ENCODE measurements at regions not wholly inside any gene's neighbourhood (a gene's known extent, or its start where the extent isn't known, plus 50 kb on each side); places are given as distances from the start of the nearest gene placed in this dataset.
"Not testable (repeated sequence)": the region's sequence is repeated elsewhere in the genome, so short reads cannot be mapped to it uniquely, and the experiment has no call there.

GRCh38 chr2:153268941-153269461 lies 209.6 kb downstream of the RPRM start:
- no peak overlapping the region for H3K4me3 ChIP-seq (ENCODE audit: insufficient read depth, low read depth, low read length)
- H3K36me3 ChIP-seq (replicated peaks; ENCODE audit: control insufficient read depth, insufficient read depth, low read length): no peaks in the 10 kb centered on the region
- no peak for DNase-seq
- H3K27me3 ChIP-seq (ENCODE audit: control insufficient read depth, insufficient read depth, low read length): no peaks in the 10 kb centered on the region

DNA sequence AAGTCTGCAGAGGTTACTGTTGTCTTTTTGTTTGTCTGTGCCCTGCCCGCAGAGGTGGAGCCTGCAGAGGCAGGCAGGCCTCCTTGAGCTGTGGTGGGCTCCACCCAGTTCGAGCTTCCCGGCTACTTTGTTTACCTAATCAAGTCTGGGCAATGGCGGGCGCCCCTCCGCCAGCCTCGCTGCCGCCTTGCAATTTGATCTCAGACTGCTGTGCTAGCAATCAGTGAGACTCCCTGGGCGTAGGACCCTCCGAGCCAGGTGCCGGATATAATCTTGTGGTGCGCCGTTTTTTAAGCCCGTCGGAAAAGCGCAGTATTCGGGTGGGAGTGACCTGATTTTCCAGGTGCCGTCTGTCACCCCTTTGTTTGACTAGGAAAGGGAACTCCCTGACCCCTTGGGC lies 221.7 kb downstream of the RPRM start:
- not testable (repeated sequence) for H3K4me3 ChIP-seq (ENCODE audit: insufficient read depth, low read depth, low read length); H3K36me3 ChIP-seq (replicated peaks; ENCODE audit: control insufficient read depth, insufficient read depth, low read length); DNase-seq; H3K27me3 ChIP-seq (ENCODE audit: control insufficient read depth, insufficient read depth, low read length)

DNA sequence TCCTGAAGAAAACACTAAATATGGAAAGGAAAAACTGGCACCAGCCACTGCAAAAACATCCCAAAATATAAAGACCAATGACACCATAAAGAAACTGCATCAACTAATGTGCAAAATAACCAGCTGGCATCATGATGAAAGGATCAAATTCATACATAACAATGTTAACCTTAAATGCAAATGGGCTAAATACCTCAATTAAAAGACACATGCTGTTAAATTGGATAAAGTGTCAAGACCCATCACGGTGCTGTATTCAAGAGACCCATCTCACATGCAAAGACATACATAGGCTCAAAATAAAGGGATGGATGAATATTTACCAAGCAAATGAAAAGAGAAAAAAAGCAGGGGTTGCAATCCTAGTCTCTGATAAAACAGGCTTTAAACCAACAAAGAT lies 231.9 kb downstream of the RPRM start:
- H3K36me3 ChIP-seq (replicated peaks; ENCODE audit: control insufficient read depth, insufficient read depth, low read length); DNase-seq; H3K27me3 ChIP-seq (ENCODE audit: control insufficient read depth, insufficient read depth, low read length); H3K4me3 ChIP-seq (ENCODE audit: insufficient read depth, low read depth, low read length): not testable (repeated sequence)

DNA sequence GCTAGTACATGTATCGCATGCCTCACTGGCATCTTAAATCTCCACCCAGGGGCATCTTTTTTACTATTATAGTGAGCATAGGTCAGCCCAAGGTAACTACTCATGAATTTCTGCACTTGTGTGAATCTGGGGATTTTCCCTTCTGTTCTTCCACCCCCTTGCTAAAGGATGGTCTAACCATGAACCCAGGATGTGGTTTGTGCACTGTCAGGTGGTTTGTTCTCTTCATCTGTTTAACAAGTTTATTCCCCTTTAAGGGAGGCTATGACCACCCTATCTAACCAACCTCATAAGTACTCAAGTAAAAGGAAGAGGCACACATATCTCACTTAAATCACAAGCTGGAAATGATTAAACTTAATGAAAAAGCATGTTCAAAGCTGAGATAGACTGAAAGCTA lies 243.0 kb downstream of the RPRM start:
- Histone ChIP-seq H3K27me3 (ENCODE audit: control insufficient read depth, insufficient read depth, low read length) (no peaks in the 10 kb centered on the region), H3K36me3 (replicated peaks; ENCODE audit: control insufficient read depth, insufficient read depth, low read length) (no peaks in the 10 kb centered on the region), H3K4me3 (ENCODE audit: insufficient read depth, low read depth, low read length) (no peak overlapping the region)
- no peak for DNase-seq

DNA sequence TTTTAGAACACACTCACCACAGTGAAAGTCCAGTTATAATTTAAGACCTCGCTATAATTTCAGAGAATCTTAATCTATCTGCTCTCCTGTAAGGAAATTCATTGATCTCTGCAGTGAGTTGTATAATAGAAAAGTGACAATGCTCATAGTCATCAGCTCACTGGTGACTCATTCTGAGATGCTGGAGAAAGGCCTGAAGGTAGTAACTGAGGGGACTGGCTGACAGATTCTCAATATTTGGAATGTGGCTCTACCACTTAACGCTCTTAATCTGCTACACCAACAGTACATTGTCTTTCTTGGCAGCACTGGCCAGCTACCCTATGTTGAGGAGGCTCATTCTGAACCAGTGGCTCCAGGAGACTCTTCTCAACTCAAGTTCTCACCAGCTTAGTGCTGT lies 246.1 kb downstream of the RPRM start:
- Histone ChIP-seq H3K36me3 (replicated peaks; ENCODE audit: control insufficient read depth, insufficient read depth, low read length) (no peaks in the 10 kb centered on the region), H3K27me3 (ENCODE audit: control insufficient read depth, insufficient read depth, low read length) (no peaks in the 10 kb centered on the region), H3K4me3 (ENCODE audit: insufficient read depth, low read depth, low read length) (no peak overlapping the region)
- no peak for DNase-seq

DNA sequence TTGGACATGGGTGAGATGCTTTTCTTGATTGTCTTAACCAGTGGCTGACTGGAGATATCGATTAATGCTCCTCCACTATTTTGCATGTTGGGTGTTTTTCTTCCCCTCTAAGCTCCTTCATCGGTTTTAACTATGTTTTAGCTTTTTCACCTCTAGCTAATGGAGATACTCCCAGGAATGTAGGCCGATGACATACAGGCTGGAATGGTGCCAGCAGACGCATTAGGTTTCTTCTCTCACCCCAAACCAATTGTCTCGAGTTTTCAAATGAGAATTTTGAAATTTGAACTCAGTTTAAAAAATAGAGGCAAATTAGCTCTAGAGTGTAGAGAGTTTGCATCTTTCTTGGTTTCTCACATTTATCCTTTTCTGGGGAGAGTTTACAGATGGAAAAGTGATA lies 247.6 kb downstream of the RPRM start:
- Histone ChIP-seq H3K4me3 (ENCODE audit: insufficient read depth, low read depth, low read length) (no peak overlapping the region), H3K27me3 (ENCODE audit: control insufficient read depth, insufficient read depth, low read length) (no peaks in the 10 kb centered on the region), H3K36me3 (replicated peaks; ENCODE audit: control insufficient read depth, insufficient read depth, low read length) (no peaks in the 10 kb centered on the region)
- no peak for DNase-seq

DNA sequence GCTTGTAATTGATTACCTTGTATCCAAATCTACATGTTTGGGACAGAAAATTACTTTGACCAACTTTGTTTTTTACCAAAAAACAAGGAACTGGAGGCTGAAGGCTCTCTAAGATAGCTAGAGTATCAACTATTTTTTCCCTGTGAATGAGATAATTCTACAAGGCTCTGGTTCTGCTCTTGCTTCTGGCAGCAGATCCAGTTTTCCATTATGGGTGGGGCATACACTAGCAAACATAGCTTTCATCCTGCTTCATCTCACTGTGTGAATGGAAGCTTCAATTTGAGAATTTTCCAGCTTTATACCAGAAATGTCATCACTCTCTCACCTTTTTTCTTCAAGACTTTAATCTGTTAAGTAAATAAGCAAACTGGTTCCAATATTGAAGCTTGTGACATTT lies 249.7 kb downstream of the RPRM start:
- Histone ChIP-seq H3K4me3 (ENCODE audit: insufficient read depth, low read depth, low read length) (no peak overlapping the region), H3K36me3 (replicated peaks; ENCODE audit: control insufficient read depth, insufficient read depth, low read length) (no peaks in the 10 kb centered on the region), H3K27me3 (ENCODE audit: control insufficient read depth, insufficient read depth, low read length) (no peaks in the 10 kb centered on the region)
- no peak for DNase-seq

DNA sequence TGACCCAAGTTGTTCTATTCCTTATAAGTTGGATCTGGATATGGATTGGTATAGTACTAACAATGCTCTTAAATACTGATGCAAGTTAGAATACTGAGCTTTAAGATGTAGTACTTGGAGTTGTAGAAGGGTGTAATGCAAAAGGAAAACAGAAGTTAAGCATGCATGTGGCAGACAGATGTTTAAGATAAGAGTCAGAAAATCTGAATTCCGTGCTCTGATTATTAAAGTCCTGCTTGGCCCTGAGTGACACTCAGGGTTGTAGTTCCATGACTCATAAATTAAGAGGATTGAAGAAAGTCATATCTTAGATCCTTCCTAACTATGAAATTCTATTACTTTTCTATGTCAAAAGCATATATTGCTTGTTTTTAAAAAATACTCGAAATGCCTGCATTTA lies 250.6 kb downstream of the RPRM start:
- Histone ChIP-seq H3K36me3 (replicated peaks; ENCODE audit: control insufficient read depth, insufficient read depth, low read length) (no peaks in the 10 kb centered on the region), H3K27me3 (ENCODE audit: control insufficient read depth, insufficient read depth, low read length) (no peaks in the 10 kb centered on the region), H3K4me3 (ENCODE audit: insufficient read depth, low read depth, low read length) (no peak overlapping the region)
- no peak for DNase-seq

GRCh38 chr2:153222231-153223165 lies 256.1 kb downstream of the RPRM start:
- Histone ChIP-seq H3K4me3 (ENCODE audit: insufficient read depth, low read depth, low read length) (no peak overlapping the region), H3K36me3 (replicated peaks; ENCODE audit: control insufficient read depth, insufficient read depth, low read length) (no peaks in the 10 kb centered on the region), H3K27me3 (ENCODE audit: control insufficient read depth, insufficient read depth, low read length) (no peaks in the 10 kb centered on the region)
- peak; percentile 13 for DNase-seq

DNA sequence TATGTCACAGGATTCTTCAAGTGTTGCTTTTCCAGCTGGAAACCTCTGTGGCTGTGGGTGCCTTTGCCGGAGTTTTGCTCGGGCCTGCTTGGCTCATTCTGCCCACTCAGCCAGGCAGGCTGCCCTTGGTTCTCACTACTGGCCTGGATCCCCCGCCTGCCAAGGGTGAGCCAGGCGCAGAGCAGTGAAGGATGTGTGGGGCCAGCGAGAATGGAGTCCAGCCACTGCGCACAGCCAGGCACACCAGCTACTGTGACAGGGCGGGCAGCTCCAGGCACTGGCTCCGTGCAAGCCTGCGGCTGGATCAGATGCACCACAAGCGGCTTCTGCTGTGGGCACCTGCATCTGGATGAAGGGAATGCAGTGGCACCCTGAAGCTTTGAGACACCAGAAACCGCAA lies 257.1 kb downstream of the RPRM start:
- Histone ChIP-seq H3K27me3 (ENCODE audit: control insufficient read depth, insufficient read depth, low read length) (no peaks in the 10 kb centered on the region), H3K36me3 (replicated peaks; ENCODE audit: control insufficient read depth, insufficient read depth, low read length) (no peaks in the 10 kb centered on the region), H3K4me3 (ENCODE audit: insufficient read depth, low read depth, low read length) (no peak overlapping the region)
- no peak for DNase-seq

DNA sequence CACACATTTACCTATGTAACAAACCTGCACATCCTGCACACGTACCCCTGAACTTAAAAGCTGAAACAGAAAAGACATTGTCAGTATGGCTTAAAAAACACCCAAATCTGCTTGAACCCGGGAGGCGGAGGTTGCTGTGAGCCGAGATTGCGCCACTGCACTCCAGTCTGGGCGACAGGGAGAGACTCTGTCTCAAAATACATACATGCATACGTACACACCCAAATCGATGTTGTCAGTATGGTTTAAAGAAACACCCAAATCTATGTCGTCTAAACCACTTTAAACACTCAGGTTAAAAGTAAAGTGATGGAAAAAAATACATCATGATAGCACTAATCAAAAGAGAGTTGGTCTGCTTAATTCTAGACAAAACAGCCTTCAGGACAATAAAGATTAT lies 257.5 kb downstream of the RPRM start:
- Histone ChIP-seq H3K27me3 (ENCODE audit: control insufficient read depth, insufficient read depth, low read length) (no peaks in the 10 kb centered on the region), H3K4me3 (ENCODE audit: insufficient read depth, low read depth, low read length) (no peak overlapping the region), H3K36me3 (replicated peaks; ENCODE audit: control insufficient read depth, insufficient read depth, low read length) (no peaks in the 10 kb centered on the region)
- DNase-seq: no peak

DNA sequence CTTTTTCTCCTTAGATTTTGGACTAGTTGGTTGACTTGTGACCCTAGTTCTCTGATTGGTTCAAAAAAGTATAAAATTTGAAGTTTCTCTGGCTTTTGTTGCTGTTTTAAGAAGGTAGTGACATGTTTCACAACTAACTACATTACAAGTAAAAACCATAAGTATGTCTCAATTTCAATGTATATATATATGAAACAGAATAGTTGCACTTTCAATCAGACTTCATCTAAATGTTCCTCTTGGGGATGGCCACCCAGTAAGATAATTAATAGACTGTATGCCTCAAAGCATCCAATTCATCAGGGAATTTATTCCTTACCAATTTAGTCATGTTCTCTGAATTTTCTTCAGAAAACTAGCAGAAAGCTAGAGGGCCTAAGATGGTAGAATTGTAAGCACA lies 259.7 kb downstream of the RPRM start:
- Histone ChIP-seq H3K4me3 (ENCODE audit: insufficient read depth, low read depth, low read length) (no peak overlapping the region), H3K27me3 (ENCODE audit: control insufficient read depth, insufficient read depth, low read length) (no peaks in the 10 kb centered on the region), H3K36me3 (replicated peaks; ENCODE audit: control insufficient read depth, insufficient read depth, low read length) (no peaks in the 10 kb centered on the region)
- DNase-seq: no peak

DNA sequence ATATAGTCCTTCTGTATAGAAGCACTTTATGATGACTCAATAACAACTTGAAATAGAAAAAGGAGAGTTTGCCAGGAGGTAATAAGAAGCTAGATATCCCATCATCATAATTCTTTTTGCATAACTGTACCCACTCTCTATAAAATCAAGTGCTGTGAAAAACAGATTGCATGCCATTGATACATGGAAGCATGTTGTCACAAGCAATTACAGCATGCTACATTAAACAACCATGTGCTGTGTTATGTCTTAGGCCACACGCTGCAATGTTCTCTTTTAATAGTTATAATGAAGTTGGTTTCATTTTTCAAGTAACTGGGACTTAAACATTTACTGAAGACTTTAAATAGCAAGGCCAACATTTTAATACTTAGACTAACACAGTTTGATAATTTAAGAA lies 264.2 kb downstream of the RPRM start:
- no peak overlapping the region for H3K4me3 ChIP-seq (ENCODE audit: insufficient read depth, low read depth, low read length)
- DNase-seq: no peak
- no peaks in the 10 kb centered on the region for H3K27me3 ChIP-seq (ENCODE audit: control insufficient read depth, insufficient read depth, low read length)
- H3K36me3 ChIP-seq (replicated peaks; ENCODE audit: control insufficient read depth, insufficient read depth, low read length): no peaks in the 10 kb centered on the region

GRCh38 chr2:153213022-153213421 lies 265.5 kb downstream of the RPRM start:
- Histone ChIP-seq H3K27me3 (ENCODE audit: control insufficient read depth, insufficient read depth, low read length) (no peaks in the 10 kb centered on the region), H3K36me3 (replicated peaks; ENCODE audit: control insufficient read depth, insufficient read depth, low read length) (no peaks in the 10 kb centered on the region), H3K4me3 (ENCODE audit: insufficient read depth, low read depth, low read length) (no peak overlapping the region)
- no peak for DNase-seq
